Subcutaneous abdominal adipose tissue (tissue), 5 donors: ENCODE measurements at regions not wholly inside any gene's neighbourhood (a gene's known extent, or its start where the extent isn't known, plus 50 kb on each side); places are given as distances from the start of the nearest gene placed in this dataset.
"Not testable (repeated sequence)": the region's sequence is repeated elsewhere in the genome, so short reads cannot be mapped to it uniquely, and the experiment has no call there.

Experiments used
- H3K27ac ChIP-seq: one replicate; pipeline ENCODE4 v1.7.0; 2013; ENCODE audit warnings: low read depth, mild to moderate bottlenecking, inconsistent platforms, low read length, moderate library complexity
- H3K27me3 ChIP-seq, 5 donors: one replicate each; pipeline ENCODE4 v1.7.0; 2013; ENCODE audit warnings: low read length in 5 of 5, inconsistent platforms in 1 of 5; ENCODE audit not compliant: control insufficient read depth in 5 of 5, insufficient read depth in 4 of 5
- H3K36me3 ChIP-seq, 5 donors: one replicate each; pipeline ENCODE4 v1.7.0; 2013; ENCODE audit warnings: low read length in 5 of 5; ENCODE audit not compliant: control insufficient read depth in 5 of 5, insufficient read depth in 5 of 5
- H3K4me1 ChIP-seq, 5 donors: one replicate each; pipeline ENCODE4 v1.7.0; 2013; ENCODE audit warnings: low read length in 5 of 5, mild to moderate bottlenecking in 3 of 5, moderate library complexity in 1 of 5; ENCODE audit not compliant: control insufficient read depth in 5 of 5, insufficient read depth in 5 of 5
- H3K4me3 ChIP-seq, 5 donors: one replicate each; pipeline ENCODE4 v1.7.0; 2013; ENCODE audit warnings: low read length in 5 of 5, low read depth in 1 of 5
- H3K9ac ChIP-seq, 5 donors: one replicate each; pipeline ENCODE4 v1.7.0; 2013; ENCODE audit warnings: low read length in 5 of 5, mild to moderate bottlenecking in 4 of 5, moderate library complexity in 3 of 5
- H3K9me3 ChIP-seq, 5 donors: one replicate each; pipeline ENCODE4 v1.7.0; 2013; ENCODE audit warnings: low read length in 5 of 5; ENCODE audit not compliant: control insufficient read depth in 5 of 5
- donor health status: healthy.
- donor health status: healthy.
- donor health status: healthy.
- donor health status: healthy.
- donor health status: healthy.

DNA sequence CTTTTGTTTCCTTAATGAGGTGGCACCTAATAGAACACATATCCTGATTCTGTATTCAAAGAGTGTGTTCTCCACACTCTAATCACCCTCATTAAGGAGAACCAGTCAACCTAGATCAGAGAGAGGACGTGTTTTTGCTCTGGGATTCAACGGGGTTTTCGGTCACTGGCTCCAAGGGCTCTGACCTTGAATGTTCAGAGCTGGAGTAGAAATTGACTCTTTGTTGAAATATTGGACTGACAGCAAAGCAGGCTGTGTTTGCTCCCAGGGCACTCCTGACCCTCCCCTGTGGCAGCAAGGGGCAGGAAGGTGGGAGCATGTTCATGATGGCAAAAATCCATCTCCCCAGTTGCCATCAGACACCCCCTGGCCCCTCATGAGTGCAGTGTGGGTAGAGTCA lies 1193.0 kb downstream of the AACS start:
- no peaks in the 10 kb centered on the region for H3K27me3 ChIP-seq
- H3K4me1 ChIP-seq = no peaks in the 10 kb centered on the region
- H3K9me3 ChIP-seq = peaks cover 0 to 3% (median 0%) of the 10 kb centered on the region in 5 donors
- H3K27ac ChIP-seq = no peak overlapping the region
- no peak overlapping the region for H3K4me3 ChIP-seq
- no peaks in the 10 kb centered on the region for H3K36me3 ChIP-seq
- H3K9ac ChIP-seq = no peak overlapping the region

DNA sequence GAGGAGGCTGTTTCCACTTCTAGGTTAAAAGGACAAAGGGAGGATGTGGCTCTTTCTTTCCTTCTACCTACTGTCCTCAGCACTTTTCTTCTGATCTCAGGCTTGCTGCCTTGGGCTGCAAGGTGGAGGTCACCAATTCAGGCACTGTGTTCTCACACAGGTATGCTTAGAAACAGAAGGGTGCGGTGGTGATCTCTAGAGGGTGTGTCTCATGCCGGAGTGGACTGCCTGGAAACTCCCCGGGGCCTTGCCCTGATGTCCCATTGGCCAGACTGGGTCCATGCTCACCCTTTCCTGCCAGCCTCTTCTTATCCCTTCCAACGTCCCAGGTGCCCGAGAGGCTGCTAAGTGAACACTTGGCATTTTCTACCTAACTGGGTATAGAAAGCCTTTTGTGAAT lies 1197.6 kb downstream of the AACS start:
- peaks cover 0 to 2% (median 0%) of the 10 kb centered on the region in 5 donors for H3K9me3 ChIP-seq
- H3K4me3 ChIP-seq = no peak overlapping the region
- H3K27ac ChIP-seq = no peak overlapping the region
- no peak overlapping the region for H3K9ac ChIP-seq
- no peaks in the 10 kb centered on the region for H3K36me3 ChIP-seq
- H3K4me1 ChIP-seq = no peaks in the 10 kb centered on the region
- no peaks in the 10 kb centered on the region for H3K27me3 ChIP-seq

DNA sequence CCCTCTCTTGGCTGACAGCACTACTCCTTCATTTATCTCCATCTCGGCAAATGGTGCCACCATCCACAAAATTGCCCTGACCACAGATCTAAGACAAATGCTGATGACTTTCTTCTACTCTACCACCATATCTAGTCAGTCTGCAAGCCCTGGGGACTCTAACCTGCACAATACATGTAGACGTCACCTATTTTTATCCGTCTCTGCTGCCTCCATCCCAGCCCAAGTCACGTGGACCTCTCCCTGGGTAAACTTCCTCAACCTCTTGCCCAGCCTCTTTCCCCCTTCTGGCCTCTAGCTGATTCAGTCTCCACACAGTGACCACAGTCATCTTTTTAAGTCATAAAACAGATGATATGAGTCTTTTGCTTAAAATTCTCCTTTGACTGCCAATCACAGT lies 1203.0 kb downstream of the AACS start:
- Histone ChIP-seq H3K27me3 (peaks cover 0 to 5% (median 0%) of the 10 kb centered on the region in 5 donors), H3K9me3 (no peaks in the 10 kb centered on the region), H3K27ac (no peak overlapping the region), H3K4me3 (no peak overlapping the region), H3K9ac (no peak overlapping the region), H3K36me3 (no peaks in the 10 kb centered on the region), H3K4me1 (no peaks in the 10 kb centered on the region)

DNA sequence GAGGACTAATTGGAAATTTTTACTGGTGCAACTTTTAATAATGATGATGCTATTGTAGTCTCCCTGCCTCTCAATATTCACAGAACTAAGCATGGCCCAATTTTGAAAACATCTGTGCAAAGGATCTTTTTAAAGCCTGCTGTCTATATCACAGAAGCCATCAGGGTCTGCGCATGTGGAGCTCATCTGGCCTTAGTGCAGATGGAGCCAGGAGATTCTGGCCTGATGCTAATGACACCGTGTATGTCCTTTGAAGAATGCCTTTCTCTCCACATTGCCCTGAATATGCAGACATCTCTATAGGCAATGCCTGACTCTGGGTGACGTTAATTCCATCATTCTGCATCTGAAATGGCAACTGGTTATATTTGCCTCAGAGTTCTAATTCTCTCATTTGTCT lies 1205.9 kb downstream of the AACS start:
- H3K4me1 ChIP-seq = no peaks in the 10 kb centered on the region
- no peak overlapping the region for H3K27ac ChIP-seq
- H3K36me3 ChIP-seq = no peaks in the 10 kb centered on the region
- H3K27me3 ChIP-seq = peaks cover 0 to 5% (median 0%) of the 10 kb centered on the region in 5 donors
- H3K9me3 ChIP-seq = no peaks in the 10 kb centered on the region
- H3K9ac ChIP-seq = no peak overlapping the region
- no peak overlapping the region for H3K4me3 ChIP-seq

DNA sequence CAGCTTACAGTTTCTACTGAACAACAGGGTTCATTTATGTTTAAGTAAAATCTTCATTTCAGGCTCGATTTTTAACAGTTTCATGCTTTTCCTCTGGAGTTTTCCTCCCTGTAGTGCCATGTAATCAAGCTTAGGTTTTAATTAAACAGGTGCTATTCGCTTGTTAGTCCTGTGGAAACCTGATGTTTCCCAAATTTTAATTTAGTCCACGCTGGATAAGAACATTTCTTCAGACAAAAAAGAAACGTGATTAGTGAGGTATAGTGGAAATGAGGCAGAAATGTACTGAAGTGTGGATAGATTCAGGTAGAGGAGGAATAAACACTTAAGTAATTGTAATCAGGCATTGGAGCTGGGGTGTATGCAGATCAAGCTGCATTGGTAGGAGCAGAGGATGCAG lies 1217.5 kb downstream of the AACS start:
- no peaks in the 10 kb centered on the region for H3K27me3 ChIP-seq
- no peak overlapping the region for H3K4me3 ChIP-seq
- no peaks in the 10 kb centered on the region for H3K4me1 ChIP-seq
- H3K36me3 ChIP-seq = no peaks in the 10 kb centered on the region
- peaks cover 0 to 6% (median 5%) of the 10 kb centered on the region in 5 donors for H3K9me3 ChIP-seq
- no peak overlapping the region for H3K9ac ChIP-seq
- H3K27ac ChIP-seq = no peak overlapping the region

DNA sequence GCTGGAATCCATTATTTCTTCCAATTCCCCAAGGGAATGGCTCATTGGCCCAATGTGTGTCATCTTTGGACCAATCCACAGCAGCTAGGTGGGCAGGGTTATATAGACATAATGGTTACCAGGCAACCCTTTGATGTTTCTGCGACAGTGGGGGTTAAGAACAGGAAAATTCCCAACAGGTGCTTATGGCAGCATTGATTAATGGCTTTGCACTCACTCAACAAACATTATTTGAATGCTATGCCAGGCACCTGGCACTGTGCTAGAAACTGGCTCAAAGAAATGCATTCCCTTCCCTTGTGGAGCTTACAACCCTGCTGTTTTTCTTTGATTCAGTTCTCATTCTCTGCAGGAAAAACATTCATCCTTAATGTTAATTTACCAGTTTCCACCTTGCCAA lies 1221.0 kb downstream of the AACS start:
- H3K36me3 ChIP-seq = no peaks in the 10 kb centered on the region
- H3K9me3 ChIP-seq = peaks cover 0 to 3% (median 0%) of the 10 kb centered on the region in 5 donors
- no peak overlapping the region for H3K4me3 ChIP-seq
- H3K4me1 ChIP-seq = no peaks in the 10 kb centered on the region
- no peak overlapping the region for H3K27ac ChIP-seq
- H3K27me3 ChIP-seq = no peaks in the 10 kb centered on the region
- H3K9ac ChIP-seq = no peak overlapping the region

DNA sequence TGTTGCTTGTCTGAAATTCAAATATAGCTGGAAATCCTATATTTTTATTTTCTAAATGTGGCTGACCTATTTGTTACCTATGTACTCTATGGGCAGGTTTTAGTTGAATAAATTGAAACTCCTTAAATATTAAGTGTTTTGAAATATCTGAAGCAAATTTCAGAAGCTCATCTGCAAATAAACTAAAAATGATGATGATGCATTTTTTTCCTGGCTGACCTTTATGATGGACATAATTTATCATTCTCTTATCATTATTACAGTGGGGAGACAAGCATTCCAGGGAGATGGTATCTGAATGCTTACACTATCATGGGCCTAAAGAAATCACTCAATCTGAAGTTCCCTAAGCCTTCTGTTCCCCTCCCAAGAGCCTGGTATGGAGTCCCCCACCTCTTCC lies 1225.2 kb downstream of the AACS start:
- Histone ChIP-seq H3K9ac (no peak overlapping the region), H3K4me1 (no peaks in the 10 kb centered on the region), H3K9me3 (peaks cover 0 to 8% (median under 1%) of the 10 kb centered on the region in 5 donors), H3K4me3 (no peak overlapping the region), H3K27me3 (no peaks in the 10 kb centered on the region), H3K27ac (no peak overlapping the region), H3K36me3 (no peaks in the 10 kb centered on the region)

DNA sequence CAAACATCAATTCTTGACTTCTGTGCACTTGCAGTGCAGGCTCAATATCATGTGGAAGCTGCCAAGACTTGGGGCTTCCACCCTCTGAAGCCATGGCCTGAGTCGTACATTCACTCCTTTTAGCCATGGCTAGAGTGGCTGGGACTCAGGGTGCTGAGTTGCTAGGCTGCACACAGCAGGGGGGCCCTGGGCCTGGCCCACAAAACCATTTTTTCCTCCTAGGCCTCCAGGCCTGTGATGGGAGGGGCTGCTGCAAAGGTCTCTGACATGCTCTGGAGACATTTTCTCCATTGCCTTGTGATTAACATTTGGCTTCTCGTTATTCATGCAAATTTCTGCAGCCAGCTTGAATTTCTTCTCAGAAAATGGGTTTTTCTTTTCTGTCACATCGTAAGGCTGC lies 1226.8 kb downstream of the AACS start:
- not testable (repeated sequence) for H3K4me3 ChIP-seq, H3K27me3 ChIP-seq, H3K9me3 ChIP-seq, H3K9ac ChIP-seq, H3K27ac ChIP-seq, H3K36me3 ChIP-seq, H3K4me1 ChIP-seq

DNA sequence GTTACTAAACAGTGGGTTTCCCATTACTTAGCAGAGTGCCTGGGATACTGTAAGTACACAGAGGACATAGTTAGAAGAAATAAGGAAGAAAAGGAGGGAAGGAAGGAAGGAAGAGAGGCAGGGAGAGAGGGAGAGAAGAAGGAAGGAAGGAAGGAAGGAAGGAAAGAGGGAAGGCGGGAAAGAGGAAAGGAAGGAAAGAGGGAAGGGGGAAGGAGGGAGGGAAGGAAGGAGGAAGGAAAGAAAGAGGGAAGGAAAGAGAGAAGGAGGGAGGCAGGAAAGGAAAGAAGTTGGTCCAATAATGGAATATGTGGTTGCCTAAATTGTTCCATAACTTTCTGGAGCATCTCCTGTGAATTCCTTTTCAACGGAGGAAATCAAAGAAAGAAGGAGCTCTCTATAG lies 1230.4 kb downstream of the AACS start:
- no peaks in the 10 kb centered on the region for H3K36me3 ChIP-seq

DNA sequence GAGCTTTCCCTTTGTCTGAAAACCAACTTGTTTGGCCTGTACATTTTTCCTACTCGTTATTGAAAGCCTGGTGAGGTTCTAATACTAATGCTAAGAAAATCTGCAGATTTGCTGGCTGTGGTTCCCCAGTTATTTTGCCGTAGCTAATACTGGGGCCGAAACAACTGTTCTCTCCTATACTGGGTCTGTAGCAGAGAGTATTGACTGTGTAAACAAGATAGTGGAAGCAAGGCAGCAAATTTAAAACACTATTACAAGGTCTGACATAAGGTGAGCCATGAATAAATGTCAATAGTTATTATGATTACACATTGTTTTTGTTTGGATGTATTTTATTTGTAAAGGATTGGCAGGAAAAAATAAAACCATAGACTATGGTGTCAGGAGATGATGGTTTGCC lies 1244.0 kb downstream of the AACS start:
- Histone ChIP-seq H3K4me3 (no peak overlapping the region), H3K27me3 (no peaks in the 10 kb centered on the region), H3K27ac (no peak overlapping the region), H3K4me1 (no peaks in the 10 kb centered on the region), H3K9ac (no peak overlapping the region), H3K36me3 (no peaks in the 10 kb centered on the region), H3K9me3 (peaks cover 0 to 5% (median 0%) of the 10 kb centered on the region in 5 donors)

More for the DNA sequence above, 1230.4 kb downstream of the AACS start:
- no peaks in the 10 kb centered on the region for H3K27me3 ChIP-seq
- no peak overlapping the region for H3K27ac ChIP-seq
- H3K9me3 ChIP-seq = peaks cover 0 to 8% (median 4%) of the 10 kb centered on the region in 5 donors
- no peak overlapping the region for H3K4me3 ChIP-seq
- H3K4me1 ChIP-seq = no peaks in the 10 kb centered on the region
- no peak overlapping the region for H3K9ac ChIP-seq

DNA sequence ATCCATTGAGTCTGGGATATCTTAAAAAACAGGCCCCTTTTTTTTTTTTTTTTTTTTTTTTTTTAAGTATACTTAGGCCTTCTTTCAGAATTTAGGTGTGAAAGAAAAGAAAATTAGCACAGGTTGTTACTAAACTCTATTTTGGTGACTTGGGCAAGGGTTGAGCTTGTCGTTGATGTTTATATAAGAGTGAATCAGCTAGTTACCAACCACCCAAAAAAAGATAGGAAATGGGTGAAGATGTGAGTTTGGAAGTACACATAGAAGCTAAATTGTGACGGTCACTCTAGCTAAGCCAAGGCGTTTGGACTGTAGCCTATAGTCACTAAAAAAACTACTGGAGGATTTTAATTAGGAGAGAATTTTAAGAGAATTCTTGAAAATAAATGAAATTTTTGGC lies 1247.2 kb downstream of the AACS start:
- Histone ChIP-seq H3K9ac (no peak overlapping the region), H3K36me3 (no peaks in the 10 kb centered on the region), H3K4me1 (no peaks in the 10 kb centered on the region), H3K27me3 (no peaks in the 10 kb centered on the region), H3K4me3 (no peak overlapping the region), H3K27ac (no peak overlapping the region), H3K9me3 (peaks cover 0 to 5% (median 0%) of the 10 kb centered on the region in 5 donors)
